Vagina (tissue), 2 donors: ENCODE measurements at regions not wholly inside any gene's neighbourhood (a gene's known extent, or its start where the extent isn't known, plus 50 kb on each side); places are given as distances from the start of the nearest gene placed in this dataset.

Experiments used
- DNase-seq, 2 donors: peaks; one replicate each; pipeline ENCODE4 v3.0.0-alpha.2; 2017; ENCODE audit errors: extremely low spot score in 2 of 2
- H3K27ac ChIP-seq: fragments of 200-600 bp; sonication (generic); one replicate; pipeline ENCODE4 v1.5.1; 2019
- H3K27me3 ChIP-seq: fragments of 200-600 bp; sonication (generic); one replicate; pipeline ENCODE4 v1.5.1; 2019
- H3K36me3 ChIP-seq, 2 donors: fragments of 200-600 bp; sonication (generic); one replicate each; pipeline ENCODE4 v1.5.1; 2017 to 2019
- H3K4me1 ChIP-seq: fragments of 200-600 bp; sonication (generic); one replicate; pipeline ENCODE4 v1.5.1; 2019
- H3K4me3 ChIP-seq, 2 donors: fragments of 200-600 bp; sonication (generic); 1 replicate in 1 of 2; 2 replicates in 1 of 2; pipeline ENCODE4 v1.5.1; 2016 to 2019
- H3K9me3 ChIP-seq: fragments of 200-600 bp; sonication (generic); one replicate; pipeline ENCODE4 v1.5.1; 2019
- CTCF ChIP-seq, 3 experiments: fragments of 450-650 bp in 2 of 3; fragments of 200-600 bp in 1 of 3; sonication (generic) in 1 of 3; IDR thresholded peaks; one replicate each; pipeline ENCODE4 v1.5.1; 2017 to 2019; ENCODE audit warnings: antibody characterized with exemption in 3 of 3, mild to moderate bottlenecking in 2 of 3, moderate library complexity in 2 of 3
- POLR2A ChIP-seq, 2 donors: fragments of 450-650 bp; IDR thresholded peaks; one replicate each; pipeline ENCODE4 v1.6.1; 2017; ENCODE audit warnings: antibody characterized with exemption in 2 of 2, mild to moderate bottlenecking in 2 of 2, moderate library complexity in 2 of 2
- POLR2AphosphoS5 ChIP-seq, 2 donors: sonication (generic); formaldehyde crosslinking; IDR thresholded peaks; one replicate each; pipeline ENCODE4 v1.9.0; 2017; ENCODE audit warnings: antibody characterized with exemption in 2 of 2, mild to moderate bottlenecking in 2 of 2, low read depth in 1 of 2; ENCODE audit not compliant: insufficient read depth in 1 of 2
- intact Hi-C: fragments of 100-400 bp; cut with DNase I; formaldehyde crosslinking; loops from one replicate; pipeline ENCODE4 v1.15.1; 2023

GRCh38 chr13:64869539-64869938, 2360.6 kb downstream of the PCDH9 start:
- Histone ChIP-seq H3K9me3 (no peaks in the 10 kb centered on the region), H3K27me3 (no peaks in the 10 kb centered on the region), H3K4me3 (no peak overlapping the region), H3K4me1 (no peaks in the 10 kb centered on the region), H3K27ac (no peak overlapping the region), H3K36me3 (no peaks in the 10 kb centered on the region)
- intact Hi-C loops: no loop called here
- DNase-seq: no peak
- no peak for TF ChIP-seq CTCF (IDR thresholded peaks at IDR 0.05)
- TF ChIP-seq POLR2A (IDR thresholded peaks at IDR 0.05): no peak
- TF ChIP-seq POLR2AphosphoS5 (IDR thresholded peaks at IDR 0.05; ENCODE audit: insufficient read depth in 1 of 2, low read depth in 1 of 2): no peak

- Histone ChIP-seq H3K4me3 (no peak overlapping the region), H3K27me3 (no peaks in the 10 kb centered on the region), H3K4me1 (no peaks in the 10 kb centered on the region), H3K9me3 (no peaks in the 10 kb centered on the region), H3K27ac (no peak overlapping the region), H3K36me3 (no peaks in the 10 kb centered on the region)
- TF ChIP-seq CTCF (IDR thresholded peaks at IDR 0.05): no peak
- no peak for TF ChIP-seq POLR2AphosphoS5 (IDR thresholded peaks at IDR 0.05; ENCODE audit: insufficient read depth in 1 of 2, low read depth in 1 of 2)
- TF ChIP-seq POLR2A (IDR thresholded peaks at IDR 0.05): no peak
- intact Hi-C loops: no loop called here
- no peak for DNase-seq
Measured at GRCh38 chr13:64867856-64868255, 2362.3 kb downstream of the PCDH9 start.

GRCh38 chr13:64866331-64866730, 2363.8 kb downstream of the PCDH9 start:
- Histone ChIP-seq H3K4me3 (no peak overlapping the region), H3K36me3 (no peaks in the 10 kb centered on the region), H3K4me1 (no peaks in the 10 kb centered on the region), H3K9me3 (no peaks in the 10 kb centered on the region), H3K27me3 (no peaks in the 10 kb centered on the region), H3K27ac (no peak overlapping the region)
- intact Hi-C loops: no loop called here
- TF ChIP-seq POLR2A (IDR thresholded peaks at IDR 0.05): no peak
- no peak for TF ChIP-seq CTCF (IDR thresholded peaks at IDR 0.05)
- TF ChIP-seq POLR2AphosphoS5 (IDR thresholded peaks at IDR 0.05; ENCODE audit: insufficient read depth in 1 of 2, low read depth in 1 of 2): no peak
- DNase-seq: no peak

DNA sequence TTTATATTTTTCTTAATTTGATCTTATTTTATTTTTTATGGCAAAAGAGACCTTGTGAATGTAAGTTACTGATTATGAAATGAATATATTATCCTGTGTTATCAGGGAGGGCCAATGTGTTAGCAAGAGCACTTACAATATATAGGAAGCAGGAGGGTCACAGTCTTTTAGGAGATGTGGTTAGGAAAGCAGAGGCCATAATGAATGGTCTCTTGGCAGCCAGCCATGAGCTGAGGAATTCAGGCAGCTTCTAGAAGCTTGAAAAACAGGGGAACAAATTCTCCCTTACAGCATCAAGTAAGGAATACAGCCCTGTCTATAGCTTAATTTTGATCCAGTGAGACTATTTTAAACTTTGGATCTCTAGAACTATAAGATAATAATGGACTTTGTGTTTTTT, 2374.6 kb downstream of the PCDH9 start:
- no peak overlapping the region for H3K4me3 ChIP-seq
- no peaks in the 10 kb centered on the region for H3K4me1 ChIP-seq
- H3K27me3 ChIP-seq: no peaks in the 10 kb centered on the region
- DNase-seq: no peak
- H3K36me3 ChIP-seq: no peaks in the 10 kb centered on the region
- intact Hi-C loops: no loop called here
- H3K9me3 ChIP-seq: no peaks in the 10 kb centered on the region
- TF ChIP-seq POLR2AphosphoS5 (IDR thresholded peaks at IDR 0.05; ENCODE audit: insufficient read depth in 1 of 2, low read depth in 1 of 2) (no peak), POLR2A (IDR thresholded peaks at IDR 0.05) (no peak), CTCF (IDR thresholded peaks at IDR 0.05) (no peak)
- H3K27ac ChIP-seq: no peak overlapping the region

- no peak overlapping the region for H3K4me3 ChIP-seq
- intact Hi-C loops: no loop called here
- no peaks in the 10 kb centered on the region for H3K4me1 ChIP-seq
- no peaks in the 10 kb centered on the region for H3K9me3 ChIP-seq
- no peaks in the 10 kb centered on the region for H3K27me3 ChIP-seq
- no peak overlapping the region for H3K27ac ChIP-seq
- TF ChIP-seq CTCF (IDR thresholded peaks at IDR 0.05) (no peak), POLR2A (IDR thresholded peaks at IDR 0.05) (no peak), POLR2AphosphoS5 (IDR thresholded peaks at IDR 0.05; ENCODE audit: insufficient read depth in 1 of 2, low read depth in 1 of 2) (no peak)
- no peaks in the 10 kb centered on the region for H3K36me3 ChIP-seq
- DNase-seq: no peak
Measured at GRCh38 chr13:64850017-64850416, 2380.1 kb downstream of the PCDH9 start.
